SK-N-SH treated with all-trans-retinoic acid at 6 μM for 48 hours (cell line): ENCODE measurements at regions not wholly inside any gene's neighbourhood (a gene's known extent, or its start where the extent isn't known, plus 50 kb on each side); places are given as distances from the start of the nearest gene placed in this dataset.

Experiments used
- BACH2 ChIP-seq: fragments of 250-450 bp; sonication (Bioruptor Pico); IDR thresholded peaks from 2 replicates; pipeline ENCODE4 v1.9.0; 2021; ENCODE audit warnings: mild to moderate bottlenecking, borderline replicate concordance
- CREB5 ChIP-seq: fragments of 250-450 bp; sonication (Bioruptor Pico); IDR thresholded peaks from 2 replicates; pipeline ENCODE4 v1.5.1; 2020; ENCODE audit warnings: low read depth, mild to moderate bottlenecking, moderate library complexity
- ISL1 ChIP-seq: fragments of 250-450 bp; sonication (Bioruptor Pico); IDR thresholded peaks from 2 replicates; pipeline ENCODE4 v2.1.2; 2022; ENCODE audit warnings: mild to moderate bottlenecking, moderate library complexity
- POU6F1 ChIP-seq: fragments of 250-450 bp; sonication (Bioruptor Pico); IDR thresholded peaks from 2 replicates; pipeline ENCODE4 v1.8.0; 2021; ENCODE audit warnings: low read depth, mild to moderate bottlenecking, moderate library complexity, borderline replicate concordance
- PPARA ChIP-seq: fragments of 250-450 bp; sonication (Bioruptor Pico); IDR thresholded peaks from 2 replicates; pipeline ENCODE4 v1.5.0; 2020; ENCODE audit warnings: mild to moderate bottlenecking, borderline replicate concordance
- RARB ChIP-seq: fragments of 250-450 bp; sonication (Bioruptor Pico); IDR thresholded peaks from 2 replicates; pipeline ENCODE4 v1.8.0; 2021; ENCODE audit warnings: mild to moderate bottlenecking, moderate library complexity
- TCF4 ChIP-seq: fragments of 250-450 bp; sonication (Bioruptor Pico); IDR thresholded peaks from 2 replicates; pipeline ENCODE4 v1.8.0; 2021; ENCODE audit warnings: mild to moderate bottlenecking, moderate library complexity, borderline replicate concordance
- TOX ChIP-seq: fragments of 250-450 bp; sonication (Bioruptor Pico); IDR thresholded peaks from 2 replicates; pipeline ENCODE4 v1.8.0; 2021; ENCODE audit warnings: mild to moderate bottlenecking, moderate library complexity, borderline replicate concordance
- ZC3H10 ChIP-seq: fragments of 250-450 bp; sonication (Bioruptor Pico); IDR thresholded peaks from 2 replicates; pipeline ENCODE4 v1.5.1; 2021; ENCODE audit warnings: mild to moderate bottlenecking, moderate library complexity
- ZFP3 ChIP-seq: fragments of 250-450 bp; sonication (Bioruptor Pico); IDR thresholded peaks from 2 replicates; pipeline ENCODE4 v1.5.0; 2020; ENCODE audit warnings: mild to moderate bottlenecking, moderate library complexity
- ZFP30 ChIP-seq: fragments of 450-650 bp; formaldehyde crosslinking; IDR thresholded peaks from 2 replicates; pipeline ENCODE4 v1.5.0; 2022; ENCODE audit warnings: mild to moderate bottlenecking, moderate library complexity
- TF ChIP-seq, protein P1 (sequence below): fragments of 250-450 bp; sonication (Bioruptor Pico); IDR thresholded peaks from 2 replicates; pipeline ENCODE4 v1.8.0; 2020; ENCODE audit warnings: mild to moderate bottlenecking, moderate library complexity, borderline replicate concordance
- TF ChIP-seq, protein P2 (sequence below): fragments of 250-450 bp; sonication (Bioruptor Pico); IDR thresholded peaks from 2 replicates; pipeline ENCODE4 v1.5.1; 2021; ENCODE audit warnings: mild to moderate bottlenecking, moderate library complexity
- TF ChIP-seq, protein P3 (sequence below): fragments of 250-450 bp; sonication (Bioruptor Pico); IDR thresholded peaks from 2 replicates; pipeline ENCODE4 v1.5.0; 2020; ENCODE audit warnings: mild to moderate bottlenecking, moderate library complexity

GRCh38 chr7:50869108-50869725, 86.5 kb upstream of the GRB10 start:
- TF ChIP-seq, protein P1, sequence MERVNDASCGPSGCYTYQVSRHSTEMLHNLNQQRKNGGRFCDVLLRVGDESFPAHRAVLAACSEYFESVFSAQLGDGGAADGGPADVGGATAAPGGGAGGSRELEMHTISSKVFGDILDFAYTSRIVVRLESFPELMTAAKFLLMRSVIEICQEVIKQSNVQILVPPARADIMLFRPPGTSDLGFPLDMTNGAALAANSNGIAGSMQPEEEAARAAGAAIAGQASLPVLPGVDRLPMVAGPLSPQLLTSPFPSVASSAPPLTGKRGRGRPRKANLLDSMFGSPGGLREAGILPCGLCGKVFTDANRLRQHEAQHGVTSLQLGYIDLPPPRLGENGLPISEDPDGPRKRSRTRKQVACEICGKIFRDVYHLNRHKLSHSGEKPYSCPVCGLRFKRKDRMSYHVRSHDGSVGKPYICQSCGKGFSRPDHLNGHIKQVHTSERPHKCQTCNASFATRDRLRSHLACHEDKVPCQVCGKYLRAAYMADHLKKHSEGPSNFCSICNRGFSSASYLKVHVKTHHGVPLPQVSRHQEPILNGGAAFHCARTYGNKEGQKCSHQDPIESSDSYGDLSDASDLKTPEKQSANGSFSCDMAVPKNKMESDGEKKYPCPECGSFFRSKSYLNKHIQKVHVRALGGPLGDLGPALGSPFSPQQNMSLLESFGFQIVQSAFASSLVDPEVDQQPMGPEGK (CRISPR knock-in tag) = no peak
- TF ChIP-seq POU6F1 (CRISPR knock-in tag) (no peak), CREB5 (CRISPR knock-in tag) (no peak), PPARA (CRISPR knock-in tag) (no peak), TOX (CRISPR knock-in tag) (no peak), ZFP30 (CRISPR knock-in tag) (no peak), RARB (CRISPR knock-in tag) (no peak), ISL1 (no peak), BACH2 (CRISPR knock-in tag) (no peak), ZC3H10 (CRISPR knock-in tag) (no peak), ZFP3 (CRISPR knock-in tag) (no peak), TCF4 (CRISPR knock-in tag) (no peak)
- TF ChIP-seq, protein P2, sequence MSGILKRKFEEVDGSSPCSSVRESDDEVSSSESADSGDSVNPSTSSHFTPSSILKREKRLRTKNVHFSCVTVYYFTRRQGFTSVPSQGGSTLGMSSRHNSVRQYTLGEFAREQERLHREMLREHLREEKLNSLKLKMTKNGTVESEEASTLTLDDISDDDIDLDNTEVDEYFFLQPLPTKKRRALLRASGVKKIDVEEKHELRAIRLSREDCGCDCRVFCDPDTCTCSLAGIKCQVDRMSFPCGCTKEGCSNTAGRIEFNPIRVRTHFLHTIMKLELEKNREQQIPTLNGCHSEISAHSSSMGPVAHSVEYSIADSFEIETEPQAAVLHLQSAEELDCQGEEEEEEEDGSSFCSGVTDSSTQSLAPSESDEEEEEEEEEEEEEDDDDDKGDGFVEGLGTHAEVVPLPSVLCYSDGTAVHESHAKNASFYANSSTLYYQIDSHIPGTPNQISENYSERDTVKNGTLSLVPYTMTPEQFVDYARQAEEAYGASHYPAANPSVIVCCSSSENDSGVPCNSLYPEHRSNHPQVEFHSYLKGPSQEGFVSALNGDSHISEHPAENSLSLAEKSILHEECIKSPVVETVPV (CRISPR knock-in tag) = no peak
- TF ChIP-seq, protein P3, sequence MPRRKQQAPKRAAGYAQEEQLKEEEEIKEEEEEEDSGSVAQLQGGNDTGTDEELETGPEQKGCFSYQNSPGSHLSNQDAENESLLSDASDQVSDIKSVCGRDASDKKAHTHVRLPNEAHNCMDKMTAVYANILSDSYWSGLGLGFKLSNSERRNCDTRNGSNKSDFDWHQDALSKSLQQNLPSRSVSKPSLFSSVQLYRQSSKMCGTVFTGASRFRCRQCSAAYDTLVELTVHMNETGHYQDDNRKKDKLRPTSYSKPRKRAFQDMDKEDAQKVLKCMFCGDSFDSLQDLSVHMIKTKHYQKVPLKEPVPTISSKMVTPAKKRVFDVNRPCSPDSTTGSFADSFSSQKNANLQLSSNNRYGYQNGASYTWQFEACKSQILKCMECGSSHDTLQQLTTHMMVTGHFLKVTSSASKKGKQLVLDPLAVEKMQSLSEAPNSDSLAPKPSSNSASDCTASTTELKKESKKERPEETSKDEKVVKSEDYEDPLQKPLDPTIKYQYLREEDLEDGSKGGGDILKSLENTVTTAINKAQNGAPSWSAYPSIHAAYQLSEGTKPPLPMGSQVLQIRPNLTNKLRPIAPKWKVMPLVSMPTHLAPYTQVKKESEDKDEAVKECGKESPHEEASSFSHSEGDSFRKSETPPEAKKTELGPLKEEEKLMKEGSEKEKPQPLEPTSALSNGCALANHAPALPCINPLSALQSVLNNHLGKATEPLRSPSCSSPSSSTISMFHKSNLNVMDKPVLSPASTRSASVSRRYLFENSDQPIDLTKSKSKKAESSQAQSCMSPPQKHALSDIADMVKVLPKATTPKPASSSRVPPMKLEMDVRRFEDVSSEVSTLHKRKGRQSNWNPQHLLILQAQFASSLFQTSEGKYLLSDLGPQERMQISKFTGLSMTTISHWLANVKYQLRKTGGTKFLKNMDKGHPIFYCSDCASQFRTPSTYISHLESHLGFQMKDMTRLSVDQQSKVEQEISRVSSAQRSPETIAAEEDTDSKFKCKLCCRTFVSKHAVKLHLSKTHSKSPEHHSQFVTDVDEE (CRISPR knock-in tag) = no peak
